K562 (cell line): ENCODE measurements at regions not wholly inside any gene's neighbourhood (a gene's known extent, or its start where the extent isn't known, plus 50 kb on each side); places are given as distances from the start of the nearest gene placed in this dataset.
"Not testable (repeated sequence)": the region's sequence is repeated elsewhere in the genome, so short reads cannot be mapped to it uniquely, and the experiment has no call there.

ENCODE experiments used
- ATAC-seq: fragments of 200-7000 bp; cut with Tn5 transposase; 3 replicates; pipeline ENCODE4 v1.9.1; 2020; ENCODE audit warnings: moderate library complexity
- BruUV-seq: library from RNA; stranded (reverse); fragments of 400-500 nt; replicated peaks from 2 replicates; lab custom pipeline; 2021; lab: Mats Ljungman, UMichigan
- CTCF ChIA-PET: fragments of 300-600 bp; formaldehyde crosslinking; extraction: SDS; loops from one replicate; lab custom pipeline; 2021; ENCODE audit warnings: low intra/inter-chr PET ratio; lab: Yijun Ruan, JAX
- POLR2A ChIA-PET: fragments of 300-600, 350-650 bp; sonication (Branson Sonifier 250); formaldehyde crosslinking; extraction: SDS; loops from one replicate; lab custom pipeline; 2021; ENCODE audit warnings: antibody characterized with exemption, inconsistent platforms; lab: Yijun Ruan, JAX
- DNase-seq, 4 experiments: peaks; one replicate each; pipeline versions ENCODE4 v3.0.0 to v3.0.0-alpha.2; 2011 to 2018; ENCODE audit warnings: low spot score in 3 of 4, mixed read lengths in 3 of 4; ENCODE audit errors: extremely low read depth in 1 of 4
- FAIRE-seq: peaks from 2 replicates; lab custom pipeline; 2011; peaks lifted over from hg19 to GRCh38; lab: Jason Lieb, UNC
- H2AFZ ChIP-seq: 2 replicates; pipeline ENCODE4 v1.6.0; 2011; ENCODE audit warnings: low read depth, low read length, control low read depth, inconsistent platforms
- H3K27ac ChIP-seq: fragments of 200-600 bp; 3 replicates; pipeline ENCODE4 v1.8.0; 2011; ENCODE audit warnings: low read depth, mild to moderate bottlenecking, control low read depth, inconsistent platforms, low read length, moderate library complexity, mixed read lengths; ENCODE audit errors: extremely low read depth
- H3K27me3 ChIP-seq, 2 experiments: fragments of 300-600 bp in 1 of 2; 2 replicates in 1 of 2; 3 replicates in 1 of 2; pipeline versions ENCODE4 v1.6.0 to v1.8.0; 2011; ENCODE audit warnings: inconsistent platforms in 2 of 2, low read length in 2 of 2, mild to moderate bottlenecking in 1 of 2, mixed read lengths in 1 of 2, moderate library complexity in 1 of 2; ENCODE audit not compliant: control insufficient read depth in 2 of 2, insufficient read depth in 2 of 2
- H3K36me3 ChIP-seq: fragments of 300-600 bp; 3 replicates; pipeline ENCODE4 v1.8.0; 2011; ENCODE audit warnings: mild to moderate bottlenecking, low read length, inconsistent platforms; ENCODE audit not compliant: control insufficient read depth, insufficient read depth
- H3K4me1 ChIP-seq, 2 experiments: fragments of 200-600 bp in 1 of 2; replicated peaks in 1 of 2; 2 replicates in 1 of 2; 3 replicates in 1 of 2; pipeline versions ENCODE4 v1.5.1 to v1.8.0; 2011; ENCODE audit warnings: inconsistent platforms in 2 of 2, low read length in 2 of 2, mild to moderate bottlenecking in 1 of 2, mixed read lengths in 1 of 2, moderate library complexity in 1 of 2; ENCODE audit not compliant: control insufficient read depth in 2 of 2, insufficient read depth in 2 of 2
- H3K4me2 ChIP-seq: 2 replicates; pipeline ENCODE4 v1.6.1; 2011; ENCODE audit warnings: low read length, control low read depth, inconsistent platforms, mixed read lengths; ENCODE audit not compliant: insufficient read depth
- H3K4me3 ChIP-seq: fragments of 200-600 bp; sonication (generic), shearing (Covaris generic); 2 replicates; pipeline ENCODE4 v1.5.1; 2016; ENCODE audit warnings: control low read depth, inconsistent platforms
- H3K79me2 ChIP-seq: fragments of 200-600 bp; 3 replicates; pipeline ENCODE4 v1.8.0; 2011; ENCODE audit warnings: low read length, inconsistent platforms; ENCODE audit not compliant: control insufficient read depth, insufficient read depth
- H3K9ac ChIP-seq, 2 experiments: 2 replicates each; pipeline versions ENCODE4 v1.6.0 to v1.6.1; 2011; ENCODE audit warnings: low read depth in 2 of 2, low read length in 2 of 2, control low read depth in 1 of 2, inconsistent platforms in 1 of 2, mild to moderate bottlenecking in 1 of 2, mixed read lengths in 1 of 2; ENCODE audit not compliant: insufficient read depth in 1 of 2
- H3K9me1 ChIP-seq: one replicate; pipeline ENCODE4 v1.6.0; 2011; ENCODE audit warnings: inconsistent platforms, mild to moderate bottlenecking, low read length, moderate library complexity; ENCODE audit not compliant: control insufficient read depth, insufficient read depth
- H3K9me3 ChIP-seq: replicated peaks from 2 replicates; pipeline ENCODE4 v1.5.1; 2011; ENCODE audit warnings: low read depth, low read length, inconsistent platforms; ENCODE audit not compliant: control insufficient read depth, insufficient read depth
- H4K20me1 ChIP-seq: replicated peaks from 2 replicates; pipeline ENCODE4 v1.6.1; 2011; ENCODE audit warnings: low read length, inconsistent platforms, mixed read lengths; ENCODE audit not compliant: control insufficient read depth, insufficient read depth
- HDAC6 ChIP-seq: IDR thresholded peaks from 2 replicates; pipeline ENCODE4 v1.6.1; 2012; ENCODE audit warnings: low read depth, mild to moderate bottlenecking, control low read depth, inconsistent platforms, low read length, moderate library complexity
- MEIS2 ChIP-seq: fragments of 450-650 bp; IDR thresholded peaks from 2 replicates; pipeline ENCODE4 v1.6.1; 2014; ENCODE audit warnings: mild to moderate bottlenecking; ENCODE audit not compliant: partially characterized antibody
- ZNF232 ChIP-seq: sonication (generic); formaldehyde crosslinking; IDR thresholded peaks from 2 replicates; pipeline ENCODE4 v1.8.0; 2022; ENCODE audit warnings: mild to moderate bottlenecking, missing genetic modification reagents
- ZNF583 ChIP-seq: fragments of 250-450 bp; sonication (Bioruptor Pico); IDR thresholded peaks from 2 replicates; pipeline ENCODE4 v1.4.0; 2020
- WGBS: fragments of 100-300 bp; shearing (Covaris generic); methylation state at CpG from one replicate; pipeline ENCODE4 v1.1.6; 2016; ENCODE audit warnings: low coverage, mixed read lengths; ENCODE audit not compliant: insufficient coverage; ENCODE audit errors: missing lambda C conversion rate; 5-methylcytosine and 5-hydroxymethylcytosine counted together
- in situ Hi-C: fragments of 300-500 bp; cut with MboI; formaldehyde crosslinking; loops from 4 replicates; pipeline ENCODE4 v1.15.0; 2018; ENCODE audit warnings: inconsistent platforms, mixed read lengths
- intact Hi-C: fragments of 100-400 bp; cut with micrococcal nuclease; formaldehyde crosslinking; loops from 2 replicates; pipeline ENCODE4 v1.14.2; 2022

- no peaks in the 10 kb centered on the region for H3K4me1 ChIP-seq
- no peak overlapping the region for H3K4me3 ChIP-seq
- H3K4me2 ChIP-seq: no peak overlapping the region
- no peak overlapping the region for H3K27ac ChIP-seq
- no peaks in the 10 kb centered on the region for H3K79me2 ChIP-seq
- DNase-seq (no peak), FAIRE-seq (no peak), ATAC-seq (no peak)
- ChIA-PET POLR2A (no interaction called here), CTCF (no interaction called here)
- H3K9me3 ChIP-seq: no peaks in the 10 kb centered on the region
- 0% methylated on average over 2 of the region's 2 CpGs for WGBS
- no peaks in the 10 kb centered on the region for H4K20me1 ChIP-seq
- no peak overlapping the region for H2AFZ ChIP-seq
- H3K9ac ChIP-seq: no peak overlapping the region
- intact Hi-C loops (no loop called here), in situ Hi-C loops (no loop called here)
- BruUV-seq: no TSS peak
- no peaks in the 10 kb centered on the region for H3K9me1 ChIP-seq
- H3K36me3 ChIP-seq: no peaks in the 10 kb centered on the region
- TF ChIP-seq MEIS2 (no peak), HDAC6 (no peak), ZNF583 (CRISPR knock-in tag) (no peak), ZNF232 (no peak)
- TF ChIP-seq, all 486 proteins: peak for 0
- H3K27me3 ChIP-seq: no peaks in the 10 kb centered on the region
Measured at GRCh38 chr12:87196321-87196720, 832.9 kb downstream of the C12orf50 start.

- not testable (repeated sequence) for FAIRE-seq, DNase-seq
Measured at GRCh38 chr12:87194389-87194788, 834.8 kb downstream of the C12orf50 start.

More at GRCh38 chr12:87194389-87194788, 834.8 kb downstream of the C12orf50 start:
- H3K27ac ChIP-seq, H3K27me3 ChIP-seq, H4K20me1 ChIP-seq, H3K79me2 ChIP-seq, POLR2A ChIA-PET, H3K9ac ChIP-seq, CTCF ChIA-PET, H3K9me3 ChIP-seq, H3K4me2 ChIP-seq, H2AFZ ChIP-seq, in situ Hi-C loops, BruUV-seq, H3K9me1 ChIP-seq, ATAC-seq, H3K4me1 ChIP-seq, H3K4me3 ChIP-seq, intact Hi-C loops, H3K36me3 ChIP-seq: not testable (repeated sequence)
